ENCODE measurements at regions not wholly inside any gene's neighbourhood (a gene's known extent, or its start where the extent isn't known, plus 50 kb on each side); places are given as distances from the start of the nearest gene placed in this dataset.

GRCh38 chr3:120852412-120852811 is 55.6 kb upstream of the STXBP5L start (continued):
- TF ChIP-seq ZBTB26 (CRISPR knock-in tag; IDR thresholded peaks at IDR 0.05; ENCODE audit: borderline replicate concordance) = no peak
- no peak for TF ChIP-seq SRY (CRISPR knock-in tag; IDR thresholded peaks at IDR 0.05)

- 67% methylated on average over 9 of the region's 9 CpGs for WGBS (ENCODE audit: low lambda C conversion rate)
- FAIRE-seq (no peak), DNase-seq (ENCODE audit: low spot score) (no peak), ATAC-seq (no peak)
- in situ Hi-C loops (cut with HindIII; ENCODE audit: extremely low pct_ligation_motif_present, low pct_unique_long_range_greater_than_20kb) = no loop called here
- Histone ChIP-seq H3K79me2 (ENCODE audit: insufficient read depth, low read length) (no peaks in the 10 kb centered on the region), H3K36me3 (replicated peaks in 1 of 2; ENCODE audit: control insufficient read depth in 1 of 2, insufficient read depth in 2 of 2, low read length in 2 of 2) (no peaks in the 10 kb centered on the region), H2AFZ (ENCODE audit: low read length) (no peak overlapping the region), H4K20me1 (ENCODE audit: insufficient read depth, low read length) (no peaks in the 10 kb centered on the region), H3K4me2 (ENCODE audit: low read depth, low read length) (no peak overlapping the region), H3K4me1 (ENCODE audit: insufficient read depth, low read length) (no peaks in the 10 kb centered on the region), H3K27me3 (ENCODE audit: control insufficient read depth in 1 of 2, insufficient read depth in 2 of 2, low read length in 2 of 2) (no peaks in the 10 kb centered on the region), H3K4me3 (replicated peaks in 1 of 3; ENCODE audit: insufficient read depth in 1 of 3, low read depth in 2 of 3, low read length in 3 of 3) (no peak overlapping the region), H3K9me3 (ENCODE audit: low read length) (no peaks in the 10 kb centered on the region), H3K9ac (ENCODE audit: insufficient read depth, low read depth, low read length) (no peak overlapping the region), H3K27ac (ENCODE audit: extremely low read length, insufficient read depth, low read length) (no peak overlapping the region)
- CTCF ChIA-PET (ENCODE audit: low intra/inter-chr PET ratio, low total read pairs) = no interaction called here
- POLR2A ChIA-PET = no interaction called here
- BruUV-seq (replicated peaks) = no TSS peak
- intact Hi-C loops (cut with micrococcal nuclease; ENCODE audit: unreplicated experiment) = no loop called here
- no peak for TF ChIP-seq ZSCAN31 (CRISPR knock-in tag; IDR thresholded peaks at IDR 0.05; ENCODE audit: low read depth)
Measured at GRCh38 chr3:120853416-120853815, 54.6 kb upstream of the STXBP5L start.

- POLR2A ChIA-PET = no interaction called here
- H3K4me1 ChIP-seq (ENCODE audit: insufficient read depth, low read length) = no peaks in the 10 kb centered on the region
- intact Hi-C loops (cut with micrococcal nuclease; ENCODE audit: unreplicated experiment) = no loop called here
- H3K9ac ChIP-seq (ENCODE audit: insufficient read depth, low read depth, low read length) = no peak overlapping the region
- no peaks in the 10 kb centered on the region for H4K20me1 ChIP-seq (ENCODE audit: insufficient read depth, low read length)
- no TSS peak for BruUV-seq (replicated peaks)
- CTCF ChIA-PET (ENCODE audit: low intra/inter-chr PET ratio, low total read pairs) = no interaction called here
- H3K79me2 ChIP-seq (ENCODE audit: insufficient read depth, low read length) = no peaks in the 10 kb centered on the region
- FAIRE-seq (no peak), ATAC-seq (no peak), DNase-seq (ENCODE audit: low spot score) (no peak)
- H3K36me3 ChIP-seq (replicated peaks in 1 of 2; ENCODE audit: control insufficient read depth in 1 of 2, insufficient read depth in 2 of 2, low read length in 2 of 2) = no peaks in the 10 kb centered on the region
- TF ChIP-seq MXD4 (CRISPR knock-in tag; IDR thresholded peaks at IDR 0.05) = no peak
- WGBS (ENCODE audit: low lambda C conversion rate) = 6% methylated on average over 3 of the region's 3 CpGs
- no peak overlapping the region for H3K4me2 ChIP-seq (ENCODE audit: low read depth, low read length)
- H3K27me3 ChIP-seq (ENCODE audit: control insufficient read depth in 1 of 2, insufficient read depth in 2 of 2, low read length in 2 of 2) = no peaks in the 10 kb centered on the region
- no peaks in the 10 kb centered on the region for H3K9me3 ChIP-seq (ENCODE audit: low read length)
- in situ Hi-C loops (cut with HindIII; ENCODE audit: extremely low pct_ligation_motif_present, low pct_unique_long_range_greater_than_20kb) = no loop called here
- H3K27ac ChIP-seq (ENCODE audit: extremely low read length, insufficient read depth, low read length) = no peak overlapping the region
- no peak overlapping the region for H2AFZ ChIP-seq (ENCODE audit: low read length)
- H3K4me3 ChIP-seq (replicated peaks in 1 of 3; ENCODE audit: insufficient read depth in 1 of 3, low read depth in 2 of 3, low read length in 3 of 3) = no peak overlapping the region
Measured at GRCh38 chr3:120854908-120855526, 53.0 kb upstream of the STXBP5L start.
